HCT116 (cell line): ENCODE measurements at regions not wholly inside any gene's neighbourhood (a gene's known extent, or its start where the extent isn't known, plus 50 kb on each side); places are given as distances from the start of the nearest gene placed in this dataset.

ENCODE experiments used
- CBX3 ChIP-seq: IDR thresholded peaks from 2 replicates; pipeline ENCODE4 v1.6.1; 2012; ENCODE audit warnings: low read depth
- EZH2 ChIP-seq: fragments of 200-600 bp; sonication (generic); IDR thresholded peaks from 2 replicates; pipeline ENCODE4 v1.6.1; 2017; ENCODE audit warnings: antibody characterized with exemption, mixed run types
- FOSL1 ChIP-seq: IDR thresholded peaks from 2 replicates; pipeline ENCODE4 v1.6.1; 2012; ENCODE audit warnings: low read depth
- POLR2A ChIP-seq: IDR thresholded peaks from 2 replicates; pipeline ENCODE4 v1.7.0; 2011; ENCODE audit warnings: borderline replicate concordance; ENCODE audit not compliant: insufficient read depth, insufficient read length; ENCODE audit errors: extremely low read depth
- POLR2AphosphoS5 ChIP-seq: IDR thresholded peaks from 2 replicates; pipeline ENCODE4 v1.6.1; 2011; ENCODE audit warnings: mild to moderate bottlenecking, low read depth, low read length, moderate library complexity
- SIN3A ChIP-seq: IDR thresholded peaks from 2 replicates; pipeline ENCODE4 v1.6.1; 2012; ENCODE audit warnings: low read depth
- SP1 ChIP-seq: IDR thresholded peaks from 2 replicates; pipeline ENCODE4 v1.6.1; 2012; ENCODE audit warnings: low read depth
- TCF7L2 ChIP-seq: IDR thresholded peaks from 2 replicates; pipeline ENCODE4 v1.7.0; 2011; ENCODE audit warnings: borderline replicate concordance, inconsistent platforms; ENCODE audit not compliant: insufficient read depth, insufficient read length; ENCODE audit errors: extremely low read depth
- ZNF274 ChIP-seq: fragments of 200-500 bp; sonication (Bioruptor generic); IDR thresholded peaks from 2 replicates; pipeline ENCODE4 v1.6.1; 2014; ENCODE audit warnings: mild to moderate bottlenecking, low read depth, low read length, inconsistent platforms
- TF ChIP-seq, protein P1 (sequence below): IDR thresholded peaks from 2 replicates; pipeline ENCODE4 v1.6.1; 2012
- TF ChIP-seq, protein P2 (sequence below), 3 experiments: fragments of 200-600 bp in 1 of 3; sonication (generic) in 1 of 3; IDR thresholded peaks in 2 of 3; conservative IDR thresholded peaks in 1 of 3; 2 replicates each; pipeline ENCODE4 v1.5.1; 2012 to 2017; ENCODE audit warnings: low read depth in 2 of 3, low read length in 2 of 3, antibody characterized with exemption in 1 of 3, borderline replicate concordance in 1 of 3, control low read depth in 1 of 3, mild to moderate bottlenecking in 1 of 3, mixed read lengths in 1 of 3, mixed run types in 1 of 3, moderate library complexity in 1 of 3; ENCODE audit not compliant: insufficient read depth in 1 of 3
- TF ChIP-seq, protein P3 (sequence below): IDR thresholded peaks from 2 replicates; pipeline ENCODE4 v1.6.1; 2012

DNA sequence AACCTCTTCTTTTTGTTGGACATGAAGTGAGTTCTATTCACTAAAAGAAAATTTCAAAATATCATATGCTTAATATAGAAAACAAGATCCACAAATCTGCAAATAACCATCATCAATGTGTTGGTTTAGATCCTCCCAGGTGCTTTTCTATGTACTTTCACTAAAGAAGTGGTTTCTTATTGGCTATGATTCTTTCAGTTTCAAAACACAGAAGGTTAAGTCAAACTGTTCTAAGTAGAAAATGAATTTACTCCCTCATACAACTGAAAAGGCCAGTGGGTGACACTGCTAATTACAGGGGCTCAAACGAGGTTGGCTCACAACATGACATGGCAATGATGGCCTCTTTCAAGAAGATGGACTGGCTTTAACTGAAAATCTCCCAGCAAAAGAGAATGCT is 111.7 kb downstream of the GALR1 start:
- TF ChIP-seq, protein P1, sequence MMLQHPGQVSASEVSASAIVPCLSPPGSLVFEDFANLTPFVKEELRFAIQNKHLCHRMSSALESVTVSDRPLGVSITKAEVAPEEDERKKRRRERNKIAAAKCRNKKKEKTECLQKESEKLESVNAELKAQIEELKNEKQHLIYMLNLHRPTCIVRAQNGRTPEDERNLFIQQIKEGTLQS: no peak
- TF ChIP-seq, protein P2, sequence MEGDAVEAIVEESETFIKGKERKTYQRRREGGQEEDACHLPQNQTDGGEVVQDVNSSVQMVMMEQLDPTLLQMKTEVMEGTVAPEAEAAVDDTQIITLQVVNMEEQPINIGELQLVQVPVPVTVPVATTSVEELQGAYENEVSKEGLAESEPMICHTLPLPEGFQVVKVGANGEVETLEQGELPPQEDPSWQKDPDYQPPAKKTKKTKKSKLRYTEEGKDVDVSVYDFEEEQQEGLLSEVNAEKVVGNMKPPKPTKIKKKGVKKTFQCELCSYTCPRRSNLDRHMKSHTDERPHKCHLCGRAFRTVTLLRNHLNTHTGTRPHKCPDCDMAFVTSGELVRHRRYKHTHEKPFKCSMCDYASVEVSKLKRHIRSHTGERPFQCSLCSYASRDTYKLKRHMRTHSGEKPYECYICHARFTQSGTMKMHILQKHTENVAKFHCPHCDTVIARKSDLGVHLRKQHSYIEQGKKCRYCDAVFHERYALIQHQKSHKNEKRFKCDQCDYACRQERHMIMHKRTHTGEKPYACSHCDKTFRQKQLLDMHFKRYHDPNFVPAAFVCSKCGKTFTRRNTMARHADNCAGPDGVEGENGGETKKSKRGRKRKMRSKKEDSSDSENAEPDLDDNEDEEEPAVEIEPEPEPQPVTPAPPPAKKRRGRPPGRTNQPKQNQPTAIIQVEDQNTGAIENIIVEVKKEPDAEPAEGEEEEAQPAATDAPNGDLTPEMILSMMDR (IDR thresholded peaks at IDR 0.05 in 2 of 3, conservative IDR thresholded peaks at IDR 0.05 in 1 of 3; ENCODE audit: borderline replicate concordance in 1 of 3, insufficient read depth in 1 of 3, low read depth in 2 of 3, low read length in 2 of 3): no peak
- no peak for TF ChIP-seq TCF7L2
- TF ChIP-seq SP1: no peak
- no peak for TF ChIP-seq ZNF274
- TF ChIP-seq EZH2: no peak
- no peak for TF ChIP-seq CBX3
- TF ChIP-seq POLR2A: no peak
- TF ChIP-seq FOSL1: no peak
- no peak for TF ChIP-seq POLR2AphosphoS5
- TF ChIP-seq SIN3A: no peak
- TF ChIP-seq, protein P3, sequence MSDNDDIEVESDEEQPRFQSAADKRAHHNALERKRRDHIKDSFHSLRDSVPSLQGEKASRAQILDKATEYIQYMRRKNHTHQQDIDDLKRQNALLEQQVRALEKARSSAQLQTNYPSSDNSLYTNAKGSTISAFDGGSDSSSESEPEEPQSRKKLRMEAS: no peak
